H9 (cell line): ENCODE measurements at regions not wholly inside any gene's neighbourhood (a gene's known extent, or its start where the extent isn't known, plus 50 kb on each side); places are given as distances from the start of the nearest gene placed in this dataset.

Source experiments
- DNase-seq: peaks from one replicate; pipeline ENCODE4 v3.0.0-alpha.2; 2017
- H2AFZ ChIP-seq: one replicate; pipeline ENCODE4 v1.6.1; 2013; ENCODE audit warnings: mild to moderate bottlenecking, low read length, control low read depth, moderate library complexity
- H2AK5ac ChIP-seq: 2 replicates; pipeline ENCODE4 v1.6.1; 2013; ENCODE audit warnings: low read length, control low read depth, mixed read lengths; ENCODE audit not compliant: insufficient read length
- H2BK120ac ChIP-seq: one replicate; pipeline ENCODE4 v1.6.1; 2013; ENCODE audit warnings: low read depth, mild to moderate bottlenecking, low read length, control low read depth, inconsistent platforms; ENCODE audit not compliant: poor library complexity, severe bottlenecking
- H2BK12ac ChIP-seq: 2 replicates; pipeline ENCODE4 v1.6.1; 2013; ENCODE audit warnings: low read length, control low read depth, mixed read lengths, low read depth; ENCODE audit not compliant: insufficient read length
- H2BK15ac ChIP-seq: 2 replicates; pipeline ENCODE4 v1.6.1; 2013; ENCODE audit warnings: low read depth, low read length, control low read depth
- H2BK20ac ChIP-seq: one replicate; pipeline ENCODE4 v1.6.1; 2013; ENCODE audit warnings: low read depth, mild to moderate bottlenecking, low read length, control low read depth, inconsistent platforms; ENCODE audit not compliant: poor library complexity, severe bottlenecking
- H2BK5ac ChIP-seq: 2 replicates; pipeline ENCODE4 v1.6.1; 2013; ENCODE audit warnings: low read length, control low read depth, mixed read lengths; ENCODE audit not compliant: insufficient read length
- H3K14ac ChIP-seq: 2 replicates; pipeline ENCODE4 v1.6.1; 2013; ENCODE audit warnings: low read length, control low read depth; ENCODE audit not compliant: insufficient read depth
- H3K18ac ChIP-seq: 2 replicates; pipeline ENCODE4 v1.6.1; 2013; ENCODE audit warnings: low read depth, mild to moderate bottlenecking, mixed read lengths, low read length, control low read depth; ENCODE audit not compliant: insufficient read length
- H3K23ac ChIP-seq: 2 replicates; pipeline ENCODE4 v1.6.1; 2013; ENCODE audit warnings: low read length, control low read depth, mixed read lengths, low read depth; ENCODE audit not compliant: insufficient read length
- H3K23me2 ChIP-seq: 2 replicates; pipeline ENCODE4 v1.6.1; 2013; ENCODE audit warnings: low read depth, mild to moderate bottlenecking, mixed read lengths, low read length, control low read depth; ENCODE audit not compliant: insufficient read length, poor library complexity, severe bottlenecking
- H3K27ac ChIP-seq: 2 replicates; pipeline ENCODE4 v1.5.1; 2013; ENCODE audit warnings: low read length, control low read depth, mixed read lengths, low read depth; ENCODE audit not compliant: insufficient read length
- H3K27me3 ChIP-seq: 2 replicates; pipeline ENCODE4 v1.6.1; 2013; ENCODE audit warnings: low read length, control low read depth, inconsistent platforms; ENCODE audit not compliant: insufficient read depth
- H3K4ac ChIP-seq: 2 replicates; pipeline ENCODE4 v1.6.1; 2013; ENCODE audit warnings: low read depth, mild to moderate bottlenecking, control low read depth, inconsistent platforms, low read length, moderate library complexity
- H3K4me1 ChIP-seq: 2 replicates; pipeline ENCODE4 v1.6.1; 2013; ENCODE audit warnings: low read length, control low read depth, inconsistent platforms; ENCODE audit not compliant: insufficient read depth
- H3K4me2 ChIP-seq: 2 replicates; pipeline ENCODE4 v1.6.1; 2013; ENCODE audit warnings: low read length, control low read depth, mixed read lengths; ENCODE audit not compliant: insufficient read length, insufficient read depth
- H3K56ac ChIP-seq: 2 replicates; pipeline ENCODE4 v1.6.1; 2013; ENCODE audit warnings: low read depth, mild to moderate bottlenecking, mixed read lengths, low read length, control low read depth; ENCODE audit not compliant: insufficient read length
- H3K79me1 ChIP-seq: 2 replicates; pipeline ENCODE4 v1.6.1; 2013; ENCODE audit warnings: low read depth, mild to moderate bottlenecking, moderate library complexity, low read length, control low read depth, inconsistent platforms; ENCODE audit not compliant: insufficient read depth, poor library complexity, severe bottlenecking
- H3K79me2 ChIP-seq: 2 replicates; pipeline ENCODE4 v1.6.1; 2013; ENCODE audit warnings: low read length, control low read depth, inconsistent platforms; ENCODE audit not compliant: insufficient read depth
- H3K9ac ChIP-seq: 2 replicates; pipeline ENCODE4 v1.6.1; 2013; ENCODE audit warnings: low read length, control low read depth, mixed read lengths; ENCODE audit not compliant: insufficient read length; ENCODE audit errors: extremely low read depth
- H3K9me3 ChIP-seq: one replicate; pipeline ENCODE4 v1.6.1; 2013; ENCODE audit warnings: low read depth, low read length, inconsistent platforms; ENCODE audit not compliant: control insufficient read depth
- H3T11ph ChIP-seq: one replicate; pipeline ENCODE4 v1.6.1; 2013; ENCODE audit warnings: mild to moderate bottlenecking, low read length, control low read depth, inconsistent platforms
- H4K20me1 ChIP-seq: one replicate; pipeline ENCODE4 v1.6.1; 2013; ENCODE audit not compliant: control insufficient read depth, insufficient read length, insufficient read depth
- H4K5ac ChIP-seq: 2 replicates; pipeline ENCODE4 v1.6.1; 2013; ENCODE audit warnings: low read depth, mild to moderate bottlenecking, mixed read lengths, low read length, control low read depth; ENCODE audit not compliant: insufficient read length
- H4K8ac ChIP-seq: replicated peaks from 2 replicates; pipeline ENCODE4 v1.6.1; 2013; ENCODE audit warnings: low read length, control low read depth, mixed read lengths, low read depth; ENCODE audit not compliant: insufficient read length
- H4K91ac ChIP-seq: 2 replicates; pipeline ENCODE4 v1.6.1; 2013; ENCODE audit warnings: low read depth, mild to moderate bottlenecking, moderate library complexity, mixed read lengths, low read length, control low read depth; ENCODE audit not compliant: insufficient read length
- H3K27ac Mint-ChIP-seq, 3 experiments: 2 replicates in 2 of 3; 3 replicates in 1 of 3; pipeline ENCODE4 v1.8.0; 2020 to 2021; ENCODE audit warnings: mixed read lengths in 3 of 3, mild to moderate bottlenecking in 1 of 3, moderate library complexity in 1 of 3
- H3K27me3 Mint-ChIP-seq: 2 replicates; pipeline ENCODE4 v1.8.0; 2021; ENCODE audit warnings: low read depth, mild to moderate bottlenecking, moderate library complexity, mixed read lengths
- H3K36me3 Mint-ChIP-seq, 3 experiments: 2 replicates in 2 of 3; 3 replicates in 1 of 3; pipeline ENCODE4 v1.8.0; 2020 to 2021; ENCODE audit warnings: low read depth in 3 of 3, mixed read lengths in 3 of 3; ENCODE audit not compliant: insufficient read depth in 1 of 3
- H3K4me1 Mint-ChIP-seq, 2 experiments: 2 replicates each; pipeline ENCODE4 v1.8.0; 2020; ENCODE audit warnings: mixed read lengths in 2 of 2
- H3K4me3 Mint-ChIP-seq, 2 experiments: 2 replicates in 1 of 2; 3 replicates in 1 of 2; pipeline ENCODE4 v1.8.0; 2020 to 2021; ENCODE audit warnings: mild to moderate bottlenecking in 2 of 2, mixed read lengths in 2 of 2, moderate library complexity in 1 of 2
- H3K9me3 Mint-ChIP-seq, 2 experiments: 2 replicates in 1 of 2; 3 replicates in 1 of 2; pipeline ENCODE4 v1.8.0; 2020; ENCODE audit warnings: mild to moderate bottlenecking in 2 of 2, mixed read lengths in 2 of 2, moderate library complexity in 1 of 2
- CTCF ChIP-seq: fragments of 200-600 bp; sonication (generic); conservative IDR thresholded peaks from 3 replicates; pipeline ENCODE4 v1.8.0; 2021; ENCODE audit warnings: antibody characterized with exemption, mild to moderate bottlenecking
- WGBS: extraction: QIAGEN DNeasy Blood & Tissue Kit; methylation state at CpG from one replicate; pipeline ENCODE4 v1.1.7; 2013; ENCODE audit warnings: missing lambda C conversion rate, low lambda C conversion rate, mixed read lengths; ENCODE audit not compliant: insufficient read length; ENCODE audit errors: extremely low coverage; 5-methylcytosine and 5-hydroxymethylcytosine counted together

GRCh38 chr14:81989211-81989610 lies 455.6 kb upstream of the SEL1L start:
- Histone ChIP-seq H3T11ph (no peak overlapping the region), H3K9ac (no peak overlapping the region), H2AK5ac (no peak overlapping the region), H2BK120ac (no peak overlapping the region), H3K27ac (no peak overlapping the region), H3K56ac (no peak overlapping the region), H2BK15ac (no peak overlapping the region), H3K27me3 (no peaks in the 10 kb centered on the region), H3K9me3 (no peaks in the 10 kb centered on the region), H3K79me2 (no peaks in the 10 kb centered on the region), H2BK12ac (no peak overlapping the region), H4K91ac (no peak overlapping the region), H3K4me2 (no peak overlapping the region), H2BK20ac (no peak overlapping the region), H3K14ac (no peak overlapping the region), H3K23me2 (no peaks in the 10 kb centered on the region), H3K79me1 (no peaks in the 10 kb centered on the region), H3K23ac (no peak overlapping the region), H4K8ac (no peak overlapping the region), H2AFZ (no peak overlapping the region), H4K20me1 (no peaks in the 10 kb centered on the region), H4K5ac (no peak overlapping the region), H3K4me1 (no peaks in the 10 kb centered on the region), H3K18ac (no peak overlapping the region), H2BK5ac (no peak overlapping the region), H3K4ac (no peak overlapping the region)
- 0 out of 4 replicates have a peak, but pooled peaks cover 0 to 2% of the 10 kb centered on the region in 2 experiments for H3K4me1 Mint-ChIP-seq
- H3K36me3 Mint-ChIP-seq, result no peaks in the 10 kb centered on the region; a peak in 1 of 7 replicates
- TF ChIP-seq CTCF, result no peak
- no peaks in the 10 kb centered on the region for H3K9me3 Mint-ChIP-seq
- H3K4me3 Mint-ChIP-seq, result no peak overlapping the region
- DNase-seq, result no peak
- no peaks in the 10 kb centered on the region for H3K27me3 Mint-ChIP-seq
- H3K27ac Mint-ChIP-seq, result no peak overlapping the region
- WGBS, result 100% methylated on average over 2 of the region's 3 CpGs
